CD14-positive monocyte (primary cell): ENCODE measurements at regions not wholly inside any gene's neighbourhood (a gene's known extent, or its start where the extent isn't known, plus 50 kb on each side); places are given as distances from the start of the nearest gene placed in this dataset.

Experiments
- DNase-seq, 3 donors: peaks; one replicate each; pipeline ENCODE4 v3.0.0-alpha.2; 2011 to 2022
- H2AFZ ChIP-seq: 2 replicates; pipeline ENCODE4 v1.6.0; 2012; ENCODE audit warnings: mild to moderate bottlenecking, low read depth, low read length, inconsistent platforms; ENCODE audit not compliant: insufficient read depth, poor library complexity, severe bottlenecking
- H3K27ac ChIP-seq, 2 donors: 1 replicate in 1 of 2; 2 replicates in 1 of 2; pipeline ENCODE4 v1.5.1; 2012 to 2013; ENCODE audit warnings: low read length in 2 of 2, control low read depth in 1 of 2, inconsistent platforms in 1 of 2, low read depth in 1 of 2, mild to moderate bottlenecking in 1 of 2
- H3K27me3 ChIP-seq, 2 donors: one replicate each; pipeline versions ENCODE4 v1.6.0 to v1.6.1; 2011 to 2013; ENCODE audit warnings: low read length in 2 of 2; ENCODE audit not compliant: control insufficient read depth in 2 of 2, insufficient read depth in 2 of 2
- H3K36me3 ChIP-seq, 2 donors: replicated peaks in 1 of 2; 1 replicate in 1 of 2; 2 replicates in 1 of 2; pipeline versions ENCODE4 v1.5.1 to v1.6.1; 2012 to 2013; ENCODE audit warnings: low read length in 2 of 2, control low read depth in 1 of 2, inconsistent platforms in 1 of 2, mild to moderate bottlenecking in 1 of 2; ENCODE audit not compliant: insufficient read depth in 2 of 2, control insufficient read depth in 1 of 2
- H3K4me1 ChIP-seq, 2 donors: 1 replicate in 1 of 2; 2 replicates in 1 of 2; pipeline versions ENCODE4 v1.5.1 to v1.6.1; 2012 to 2013; ENCODE audit warnings: low read length in 2 of 2, control low read depth in 1 of 2, inconsistent platforms in 1 of 2, mild to moderate bottlenecking in 1 of 2, moderate library complexity in 1 of 2; ENCODE audit not compliant: insufficient read depth in 2 of 2, control insufficient read depth in 1 of 2
- H3K4me2 ChIP-seq: replicated peaks from 2 replicates; pipeline ENCODE3; 2012; ENCODE audit warnings: low read length, moderate library complexity, mild to moderate bottlenecking; ENCODE audit not compliant: poor library complexity, severe bottlenecking; ENCODE audit errors: extremely low read depth
- H3K4me3 ChIP-seq, 3 experiments: fragments of 200-600 bp in 1 of 3; sonication (generic) in 1 of 3; replicated peaks in 1 of 3; 1 replicate in 2 of 3; 2 replicates in 1 of 3; pipeline ENCODE4 v1.5.1; 2011 to 2013; ENCODE audit warnings: low read length in 3 of 3, mild to moderate bottlenecking in 3 of 3, control low read depth in 2 of 3, low read depth in 2 of 3, inconsistent platforms in 1 of 3, moderate library complexity in 1 of 3
- H3K79me2 ChIP-seq: 2 replicates; pipeline ENCODE4 v1.6.0; 2012; ENCODE audit warnings: mild to moderate bottlenecking, control low read depth, inconsistent platforms, low read length, moderate library complexity; ENCODE audit not compliant: insufficient read depth
- H3K9ac ChIP-seq: 2 replicates; pipeline ENCODE4 v1.6.0; 2017; ENCODE audit warnings: low read length, mild to moderate bottlenecking; ENCODE audit not compliant: insufficient read depth, poor library complexity, severe bottlenecking
- H3K9me3 ChIP-seq, 2 donors: replicated peaks in 1 of 2; 1 replicate in 1 of 2; 2 replicates in 1 of 2; pipeline versions ENCODE4 v1.5.1 to v1.6.1; 2012 to 2013; ENCODE audit warnings: low read length in 2 of 2, control low read depth in 1 of 2; ENCODE audit not compliant: control insufficient read depth in 1 of 2, insufficient read depth in 1 of 2
- H4K20me1 ChIP-seq: 2 replicates; pipeline ENCODE4 v1.6.0; 2012; ENCODE audit warnings: mild to moderate bottlenecking, low read length, control low read depth, moderate library complexity; ENCODE audit not compliant: insufficient read depth
- H3K27ac Mint-ChIP-seq, 7 donors: one replicate each; pipeline ENCODE4 v1.8.0; 2020; ENCODE audit warnings: mild to moderate bottlenecking in 7 of 7, mixed read lengths in 7 of 7, moderate library complexity in 6 of 7, inconsistent platforms in 2 of 7
- H3K27me3 Mint-ChIP-seq, 3 donors: one replicate each; pipeline ENCODE4 v1.8.0; 2021 to 2022; ENCODE audit warnings: low read depth in 3 of 3, mild to moderate bottlenecking in 3 of 3, mixed read lengths in 3 of 3, moderate library complexity in 3 of 3, inconsistent platforms in 1 of 3
- H3K36me3 Mint-ChIP-seq, 2 donors: one replicate each; pipeline ENCODE4 v1.8.0; 2020; ENCODE audit warnings: mixed read lengths in 2 of 2, inconsistent platforms in 1 of 2, mild to moderate bottlenecking in 1 of 2
- H3K4me1 Mint-ChIP-seq: one replicate; pipeline ENCODE4 v1.8.0; 2020; ENCODE audit warnings: mild to moderate bottlenecking, mixed read lengths
- H3K4me3 Mint-ChIP-seq, 2 donors: one replicate each; pipeline ENCODE4 v1.8.0; 2020; ENCODE audit warnings: mild to moderate bottlenecking in 2 of 2, mixed read lengths in 2 of 2, moderate library complexity in 1 of 2
- H3K9me3 Mint-ChIP-seq, 7 donors: one replicate each; pipeline ENCODE4 v1.8.0; 2020 to 2022; ENCODE audit warnings: mixed read lengths in 7 of 7, mild to moderate bottlenecking in 6 of 7, moderate library complexity in 6 of 7, inconsistent platforms in 2 of 7
- CTCF ChIP-seq: fragments of 200-600 bp; IDR thresholded peaks from one replicate; pipeline ENCODE4 v1.8.0; 2022; ENCODE audit warnings: antibody characterized with exemption, mild to moderate bottlenecking
- WGBS: methylation state at CpG from one replicate; pipeline ENCODE4 v1.1.5; 2013; ENCODE audit warnings: missing lambda C conversion rate; ENCODE audit not compliant: insufficient coverage; 5-methylcytosine and 5-hydroxymethylcytosine counted together
- intact Hi-C, 2 donors: fragments of 100-400 bp; cut with micrococcal nuclease; formaldehyde crosslinking; loops; one replicate each; pipeline versions ENCODE4 v1.15.0 to v1.15.1; 2023

- H3K27me3 ChIP-seq: no peaks in the 10 kb centered on the region
- Mint-ChIP-seq H3K4me1 (no peaks in the 10 kb centered on the region), H3K27me3 (peaks cover 0 to 2% (median 0%) of the 10 kb centered on the region in 3 donors), H3K4me3 (no peak overlapping the region), H3K36me3 (no peaks in the 10 kb centered on the region), H3K27ac (no peak overlapping the region), H3K9me3 (peaks cover 0 to 6% (median 2%) of the 10 kb centered on the region in 7 donors)
- H3K4me2 ChIP-seq: no peak overlapping the region
- H3K36me3 ChIP-seq: no peaks in the 10 kb centered on the region
- H3K79me2 ChIP-seq: no peaks in the 10 kb centered on the region
- no peak overlapping the region for H3K27ac ChIP-seq
- no CpG with 5 or more reads among the region's 1 CpG for WGBS
- no peaks in the 10 kb centered on the region for H3K4me1 ChIP-seq
- TF ChIP-seq CTCF: no peak
- intact Hi-C loops: no loop called here
- no peak for DNase-seq
- H3K4me3 ChIP-seq: no peak overlapping the region
- H3K9me3 ChIP-seq: no peaks in the 10 kb centered on the region
- no peak overlapping the region for H3K9ac ChIP-seq
- no peak overlapping the region for H2AFZ ChIP-seq
- H4K20me1 ChIP-seq: no peaks in the 10 kb centered on the region
Observed at GRCh38 chr15:47374222-47374621, 343.1 kb upstream of the SEMA6D start.

- DNase-seq: no peak
- no CpG with 5 or more reads among the region's 3 CpGs for WGBS
- Mint-ChIP-seq H3K4me3 (no peak overlapping the region), H3K4me1 (no peaks in the 10 kb centered on the region), H3K9me3 (peaks cover 0 to 6% (median 0%) of the 10 kb centered on the region in 7 donors), H3K36me3 (no peaks in the 10 kb centered on the region), H3K27me3 (peaks cover 0 to 2% (median 0%) of the 10 kb centered on the region in 3 donors), H3K27ac (peak overlapping the region in 1 of 7 donors; percentile 27)
- no peak overlapping the region for H2AFZ ChIP-seq
- H3K27me3 ChIP-seq: no peaks in the 10 kb centered on the region
- no peak for TF ChIP-seq CTCF
- no peak overlapping the region for H3K27ac ChIP-seq
- intact Hi-C loops: no loop called here
- no peak overlapping the region for H3K4me2 ChIP-seq
- H4K20me1 ChIP-seq: no peaks in the 10 kb centered on the region
- no peak overlapping the region for H3K4me3 ChIP-seq
- no peaks in the 10 kb centered on the region for H3K4me1 ChIP-seq
- H3K9ac ChIP-seq: no peak overlapping the region
- H3K9me3 ChIP-seq: no peaks in the 10 kb centered on the region
- H3K79me2 ChIP-seq: no peaks in the 10 kb centered on the region
- no peaks in the 10 kb centered on the region for H3K36me3 ChIP-seq
Observed at GRCh38 chr15:47376190-47376589, 341.1 kb upstream of the SEMA6D start.
